Mesendoderm (in vitro differentiated cells): ENCODE measurements at regions not wholly inside any gene's neighbourhood (a gene's known extent, or its start where the extent isn't known, plus 50 kb on each side); places are given as distances from the start of the nearest gene placed in this dataset.

Experiments
- DNase-seq: peaks from one replicate; pipeline ENCODE4 v3.0.0; 2013
- H2AK5ac ChIP-seq: 2 replicates; pipeline ENCODE4 v1.6.1; 2013; ENCODE audit warnings: low read length, inconsistent platforms
- H2BK120ac ChIP-seq: 2 replicates; pipeline ENCODE4 v1.6.1; 2013; ENCODE audit warnings: low read depth, mild to moderate bottlenecking, low read length, moderate library complexity, mixed read lengths
- H2BK15ac ChIP-seq: replicated peaks from 2 replicates; pipeline ENCODE4 v1.6.1; 2013; ENCODE audit warnings: low read depth, mild to moderate bottlenecking, moderate library complexity
- H2BK5ac ChIP-seq: 2 replicates; pipeline ENCODE4 v1.6.1; 2013; ENCODE audit warnings: low read length, inconsistent platforms
- H3K18ac ChIP-seq: 2 replicates; pipeline ENCODE4 v1.6.1; 2013; ENCODE audit warnings: mild to moderate bottlenecking, low read length, mixed read lengths
- H3K23ac ChIP-seq: one replicate; pipeline ENCODE4 v1.6.1; 2013; ENCODE audit warnings: low read length
- H3K27ac ChIP-seq: 2 replicates; pipeline ENCODE4 v1.5.1; 2013; ENCODE audit warnings: low read depth, mild to moderate bottlenecking, inconsistent platforms, low read length, moderate library complexity
- H3K27me3 ChIP-seq: 2 replicates; pipeline ENCODE4 v1.6.1; 2013; ENCODE audit warnings: low read length, control low read depth, mild to moderate bottlenecking, inconsistent platforms; ENCODE audit not compliant: insufficient read depth, poor library complexity
- H3K36me3 ChIP-seq: 2 replicates; pipeline ENCODE4 v1.6.1; 2013; ENCODE audit warnings: low read length, inconsistent platforms; ENCODE audit not compliant: control insufficient read depth, insufficient read depth
- H3K4ac ChIP-seq: one replicate; pipeline ENCODE4 v1.6.1; 2013; ENCODE audit warnings: low read depth, mild to moderate bottlenecking, low read length, moderate library complexity
- H3K4me1 ChIP-seq: 2 replicates; pipeline ENCODE4 v1.6.1; 2013; ENCODE audit warnings: low read depth, low read length, inconsistent platforms; ENCODE audit not compliant: control insufficient read depth
- H3K4me2 ChIP-seq: 2 replicates; pipeline ENCODE4 v1.6.1; 2013; ENCODE audit warnings: low read length
- H3K4me3 ChIP-seq: 2 replicates; pipeline ENCODE4 v1.5.1; 2013; ENCODE audit warnings: mild to moderate bottlenecking, low read length
- H3K56ac ChIP-seq: one replicate; pipeline ENCODE4 v1.6.1; 2013; ENCODE audit warnings: low read length
- H3K79me1 ChIP-seq: 2 replicates; pipeline ENCODE4 v1.6.1; 2013; ENCODE audit warnings: low read length, inconsistent platforms
- H3K79me2 ChIP-seq: 2 replicates; pipeline ENCODE4 v1.6.1; 2013; ENCODE audit warnings: mild to moderate bottlenecking, low read length; ENCODE audit not compliant: control insufficient read depth, insufficient read depth
- H3K9ac ChIP-seq: 2 replicates; pipeline ENCODE4 v1.6.1; 2013; ENCODE audit warnings: low read length, inconsistent platforms
- H4K5ac ChIP-seq: one replicate; pipeline ENCODE4 v1.6.1; 2013; ENCODE audit warnings: low read length
- H4K8ac ChIP-seq: one replicate; pipeline ENCODE4 v1.6.1; 2013; ENCODE audit warnings: low read depth, mild to moderate bottlenecking, control low read depth, low read length, moderate library complexity
- WGBS: extraction: QIAGEN DNeasy Blood & Tissue Kit; methylation state at CpG from one replicate; pipeline ENCODE4 v1.1.7; 2013; ENCODE audit warnings: low lambda C conversion rate, missing lambda C conversion rate; ENCODE audit not compliant: insufficient coverage; ENCODE audit errors: extremely low coverage; 5-methylcytosine and 5-hydroxymethylcytosine counted together

- no peak overlapping the region for H4K8ac ChIP-seq
- no CpG with 5 or more reads among the region's 7 CpGs for WGBS
- no peak for DNase-seq
Measured at GRCh38 chr16:65659758-65660157, 537.9 kb upstream of the CDH11 start.

GRCh38 chr16:65658787-65659220 is 536.9 kb upstream of the CDH11 start:
- no peak for DNase-seq
- Histone ChIP-seq H2AK5ac (no peak overlapping the region), H3K4me2 (no peak overlapping the region), H3K79me1 (no peaks in the 10 kb centered on the region), H2BK5ac (no peak overlapping the region), H3K36me3 (no peaks in the 10 kb centered on the region), H2BK120ac (no peak overlapping the region), H2BK15ac (no peak overlapping the region), H3K9ac (no peak overlapping the region), H4K8ac (no peak overlapping the region), H3K27me3 (no peaks in the 10 kb centered on the region), H3K23ac (no peak overlapping the region), H3K27ac (no peak overlapping the region), H3K4me1 (no peaks in the 10 kb centered on the region), H3K56ac (no peak overlapping the region), H3K4me3 (no peak overlapping the region), H3K18ac (no peak overlapping the region), H3K79me2 (no peaks in the 10 kb centered on the region), H3K4ac (no peak overlapping the region), H4K5ac (no peak overlapping the region)
- no CpG with 5 or more reads among the region's 2 CpGs for WGBS

More at GRCh38 chr16:65659758-65660157, 537.9 kb upstream of the CDH11 start:
- H2BK5ac ChIP-seq = no peak overlapping the region
- no peaks in the 10 kb centered on the region for H3K79me1 ChIP-seq
- H3K9ac ChIP-seq = no peak overlapping the region
- no peak overlapping the region for H3K18ac ChIP-seq
- no peaks in the 10 kb centered on the region for H3K36me3 ChIP-seq
- no peak overlapping the region for H2BK120ac ChIP-seq
- H2BK15ac ChIP-seq = no peak overlapping the region
- no peaks in the 10 kb centered on the region for H3K27me3 ChIP-seq
- H3K79me2 ChIP-seq = no peaks in the 10 kb centered on the region
- H3K27ac ChIP-seq = no peak overlapping the region
- H3K23ac ChIP-seq = no peak overlapping the region
- H3K56ac ChIP-seq = no peak overlapping the region
- H2AK5ac ChIP-seq = no peak overlapping the region
- no peak overlapping the region for H3K4me3 ChIP-seq
- H3K4ac ChIP-seq = no peak overlapping the region
- H3K4me2 ChIP-seq = no peak overlapping the region
- H4K5ac ChIP-seq = no peak overlapping the region
- peaks cover 4% of the 10 kb centered on the region for H3K4me1 ChIP-seq

DNA sequence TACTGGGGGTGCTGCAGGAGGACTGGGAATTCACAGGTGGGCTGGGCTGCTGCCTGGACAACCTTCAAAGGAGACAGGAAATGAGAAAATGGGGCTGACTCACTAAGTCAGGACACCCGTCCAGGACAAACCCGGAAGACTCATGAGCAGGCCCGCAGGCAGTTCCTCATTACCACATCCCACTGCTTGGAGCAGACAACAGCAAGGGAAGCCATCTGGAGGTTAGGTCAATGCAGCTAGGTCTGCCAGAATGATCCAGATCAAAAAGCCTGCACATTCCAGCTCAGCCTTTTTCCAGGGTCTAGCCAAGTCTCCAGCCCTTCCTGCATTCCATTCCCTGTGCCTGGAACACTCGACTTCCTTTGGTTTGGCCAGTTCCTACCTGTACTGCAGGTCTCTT is 536.5 kb upstream of the CDH11 start:
- Histone ChIP-seq H3K79me1 (no peaks in the 10 kb centered on the region), H2BK120ac (no peak overlapping the region), H3K4me3 (no peak overlapping the region), H3K18ac (no peak overlapping the region), H2AK5ac (no peak overlapping the region), H3K4me1 (no peaks in the 10 kb centered on the region), H3K36me3 (no peaks in the 10 kb centered on the region), H3K56ac (no peak overlapping the region), H4K8ac (no peak overlapping the region), H4K5ac (no peak overlapping the region), H3K4me2 (no peak overlapping the region), H2BK5ac (no peak overlapping the region), H3K27ac (no peak overlapping the region), H3K9ac (no peak overlapping the region), H3K23ac (no peak overlapping the region), H2BK15ac (no peak overlapping the region), H3K27me3 (no peaks in the 10 kb centered on the region), H3K79me2 (no peaks in the 10 kb centered on the region), H3K4ac (no peak overlapping the region)
- WGBS = no CpG with 5 or more reads among the region's 4 CpGs
- DNase-seq = peak; percentile 74

DNA sequence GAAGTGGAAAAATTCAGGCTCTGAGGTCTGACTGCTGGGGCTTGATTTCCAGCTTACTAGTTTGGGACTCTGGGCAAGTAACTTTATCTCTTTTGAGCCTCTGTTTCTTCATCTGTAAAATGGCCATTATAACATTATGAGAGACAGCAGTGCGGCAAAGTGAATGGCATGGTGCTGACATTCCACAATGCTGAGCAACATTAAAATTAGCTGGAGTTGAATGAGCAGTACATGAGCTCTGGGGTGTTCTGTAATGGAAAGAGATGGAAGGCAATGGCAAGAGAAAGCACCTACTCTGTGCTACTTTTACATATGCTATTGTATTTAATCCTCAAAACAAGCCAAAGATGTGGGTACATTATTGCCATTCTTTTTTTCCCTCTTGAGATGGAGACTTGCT is 535.7 kb upstream of the CDH11 start:
- no peak for DNase-seq

DNA sequence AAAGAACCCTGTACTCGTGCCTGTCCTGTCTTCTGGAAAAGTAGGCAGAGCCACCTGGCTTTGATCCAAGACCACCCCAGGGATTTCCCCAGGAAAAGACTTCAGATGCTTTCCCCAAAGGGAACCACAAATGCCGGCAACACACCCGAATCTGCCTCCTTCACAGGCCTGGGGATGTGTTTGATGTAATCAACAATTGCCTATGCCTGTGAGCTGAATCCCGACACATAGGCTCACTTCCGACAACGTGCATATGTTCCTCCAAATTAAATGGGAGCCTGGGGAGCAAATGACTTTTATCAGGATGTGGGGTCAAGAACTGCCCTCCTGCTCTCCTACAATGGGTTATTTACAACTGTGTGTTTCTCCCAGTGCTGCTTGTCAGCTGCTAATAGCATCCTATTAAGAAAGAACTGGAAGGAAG is 535.2 kb upstream of the CDH11 start:
- H3K18ac ChIP-seq = no peak overlapping the region
- no CpG with 5 or more reads among the region's 6 CpGs for WGBS
- H3K56ac ChIP-seq = no peak overlapping the region
- H3K27ac ChIP-seq = no peak overlapping the region
- no peaks in the 10 kb centered on the region for H3K27me3 ChIP-seq
- no peaks in the 10 kb centered on the region for H3K4me1 ChIP-seq
- H3K4me2 ChIP-seq = no peak overlapping the region
- no peak overlapping the region for H3K9ac ChIP-seq
- H3K4ac ChIP-seq = no peak overlapping the region
- H3K79me1 ChIP-seq = no peaks in the 10 kb centered on the region
- no peak overlapping the region for H3K23ac ChIP-seq
- no peaks in the 10 kb centered on the region for H3K36me3 ChIP-seq
- no peak overlapping the region for H2AK5ac ChIP-seq
- H3K4me3 ChIP-seq = no peak overlapping the region
- no peak overlapping the region for H4K8ac ChIP-seq
- H3K79me2 ChIP-seq = no peaks in the 10 kb centered on the region
- no peak overlapping the region for H2BK15ac ChIP-seq
- DNase-seq = no peak
- H2BK5ac ChIP-seq = no peak overlapping the region
- H4K5ac ChIP-seq = no peak overlapping the region
- no peak overlapping the region for H2BK120ac ChIP-seq

More for the DNA sequence above, 535.7 kb upstream of the CDH11 start:
- no peaks in the 10 kb centered on the region for H3K4me1 ChIP-seq
- H3K36me3 ChIP-seq = no peaks in the 10 kb centered on the region
- H2BK15ac ChIP-seq = no peak overlapping the region
- H2BK5ac ChIP-seq = no peak overlapping the region
- H3K4me3 ChIP-seq = no peak overlapping the region
- H3K27ac ChIP-seq = no peak overlapping the region
- no peak overlapping the region for H4K8ac ChIP-seq
- no peaks in the 10 kb centered on the region for H3K27me3 ChIP-seq
- H4K5ac ChIP-seq = no peak overlapping the region
- no peak overlapping the region for H3K4ac ChIP-seq
- no peaks in the 10 kb centered on the region for H3K79me2 ChIP-seq
- H3K79me1 ChIP-seq = no peaks in the 10 kb centered on the region
- no CpG with 5 or more reads among the region's 1 CpG for WGBS
- no peak overlapping the region for H3K56ac ChIP-seq
- no peak overlapping the region for H3K18ac ChIP-seq
- no peak overlapping the region for H3K9ac ChIP-seq
- no peak overlapping the region for H3K23ac ChIP-seq
- H2BK120ac ChIP-seq = no peak overlapping the region
- no peak overlapping the region for H2AK5ac ChIP-seq
- no peak overlapping the region for H3K4me2 ChIP-seq

DNA sequence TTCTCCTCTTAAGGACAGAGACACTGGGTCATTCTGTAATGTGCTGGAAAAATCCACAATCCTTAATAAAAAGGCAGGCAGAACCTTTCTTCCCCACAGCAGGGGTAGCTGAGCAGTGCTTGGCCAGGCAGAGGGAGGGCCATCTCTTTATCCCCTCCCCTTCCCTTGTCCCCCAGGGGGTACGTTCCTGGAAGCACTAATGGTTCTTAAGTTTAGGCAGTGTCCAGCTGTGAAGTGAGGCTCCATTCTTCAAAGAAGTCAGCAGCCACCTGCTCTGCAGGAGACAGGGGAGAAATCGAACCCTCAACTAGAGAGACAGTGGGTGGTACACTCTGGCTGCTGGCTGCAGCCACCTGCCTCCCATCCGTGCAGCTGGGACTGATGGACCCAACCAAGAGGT is 533.9 kb upstream of the CDH11 start:
- no peak overlapping the region for H3K4ac ChIP-seq
- H3K18ac ChIP-seq = no peak overlapping the region
- H2BK15ac ChIP-seq = no peak overlapping the region
- no peak overlapping the region for H3K56ac ChIP-seq
- H2BK5ac ChIP-seq = no peak overlapping the region
- no CpG with 5 or more reads among the region's 3 CpGs for WGBS
- no peak overlapping the region for H4K8ac ChIP-seq
- no peak overlapping the region for H3K9ac ChIP-seq
- H3K4me3 ChIP-seq = no peak overlapping the region
- H3K36me3 ChIP-seq = no peaks in the 10 kb centered on the region
- H2AK5ac ChIP-seq = no peak overlapping the region
- no peaks in the 10 kb centered on the region for H3K27me3 ChIP-seq
- H3K4me2 ChIP-seq = no peak overlapping the region
- H3K79me1 ChIP-seq = no peaks in the 10 kb centered on the region
- H3K27ac ChIP-seq = no peak overlapping the region
- no peaks in the 10 kb centered on the region for H3K79me2 ChIP-seq
- H3K23ac ChIP-seq = no peak overlapping the region
- H2BK120ac ChIP-seq = no peak overlapping the region
- H4K5ac ChIP-seq = no peak overlapping the region
- H3K4me1 ChIP-seq = no peaks in the 10 kb centered on the region
- no peak for DNase-seq
